Peyer's patch (tissue), 4 donors: ENCODE measurements at regions not wholly inside any gene's neighbourhood (a gene's known extent, or its start where the extent isn't known, plus 50 kb on each side); places are given as distances from the start of the nearest gene placed in this dataset.

Source experiments
- CTCF ChIP-seq, 6 experiments: fragments of 450-650 bp in 4 of 6; fragments of 200-600 bp in 2 of 6; sonication (generic) in 1 of 6; IDR thresholded peaks; one replicate each; pipeline ENCODE4 v1.5.1; 2017 to 2019; ENCODE audit warnings: antibody characterized with exemption in 6 of 6, mild to moderate bottlenecking in 3 of 6, moderate library complexity in 1 of 6
- POLR2A ChIP-seq, 2 donors: fragments of 450-650 bp; IDR thresholded peaks; one replicate each; pipeline ENCODE4 v1.5.1; 2017; ENCODE audit warnings: antibody characterized with exemption in 2 of 2, mild to moderate bottlenecking in 2 of 2, moderate library complexity in 2 of 2

GRCh38 chr14:106491851-106492250 lies 965.5 kb downstream of the TMEM121 start:
- TF ChIP-seq CTCF (IDR thresholded peaks at IDR 0.05), result peak in 1 of 6 experiments; percentile 11
- TF ChIP-seq POLR2A (IDR thresholded peaks at IDR 0.05), result no peak
